ENCODE measurements at regions not wholly inside any gene's neighbourhood (a gene's known extent, or its start where the extent isn't known, plus 50 kb on each side); places are given as distances from the start of the nearest gene placed in this dataset.

DNA sequence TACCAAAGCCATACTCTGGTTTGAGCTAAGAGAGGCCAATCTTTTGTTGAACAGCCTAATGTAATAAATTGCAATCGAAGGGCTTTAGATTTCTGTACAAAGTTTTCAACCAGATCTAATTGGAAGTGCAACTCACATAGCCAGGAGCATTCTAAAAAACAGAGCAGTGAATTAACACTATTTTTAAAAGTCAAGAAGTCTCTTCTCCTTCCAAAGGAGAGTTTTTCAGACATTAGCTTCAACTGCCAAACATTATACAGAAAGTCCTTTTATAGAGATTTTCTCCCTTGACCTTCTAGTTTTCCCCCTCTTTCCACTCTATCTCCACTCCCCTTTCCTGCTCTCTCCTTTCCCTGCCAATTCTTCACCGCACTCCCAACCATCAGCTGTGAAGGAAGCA is 259.6 kb downstream of the NOVA1 start:
- TF ChIP-seq POLR2A (IDR thresholded peaks at IDR 0.05) (no peak), EP300 (IDR thresholded peaks at IDR 0.05) (no peak), POLR2AphosphoS5 (IDR thresholded peaks at IDR 0.05) (no peak)
- TF ChIP-seq, protein P1, sequence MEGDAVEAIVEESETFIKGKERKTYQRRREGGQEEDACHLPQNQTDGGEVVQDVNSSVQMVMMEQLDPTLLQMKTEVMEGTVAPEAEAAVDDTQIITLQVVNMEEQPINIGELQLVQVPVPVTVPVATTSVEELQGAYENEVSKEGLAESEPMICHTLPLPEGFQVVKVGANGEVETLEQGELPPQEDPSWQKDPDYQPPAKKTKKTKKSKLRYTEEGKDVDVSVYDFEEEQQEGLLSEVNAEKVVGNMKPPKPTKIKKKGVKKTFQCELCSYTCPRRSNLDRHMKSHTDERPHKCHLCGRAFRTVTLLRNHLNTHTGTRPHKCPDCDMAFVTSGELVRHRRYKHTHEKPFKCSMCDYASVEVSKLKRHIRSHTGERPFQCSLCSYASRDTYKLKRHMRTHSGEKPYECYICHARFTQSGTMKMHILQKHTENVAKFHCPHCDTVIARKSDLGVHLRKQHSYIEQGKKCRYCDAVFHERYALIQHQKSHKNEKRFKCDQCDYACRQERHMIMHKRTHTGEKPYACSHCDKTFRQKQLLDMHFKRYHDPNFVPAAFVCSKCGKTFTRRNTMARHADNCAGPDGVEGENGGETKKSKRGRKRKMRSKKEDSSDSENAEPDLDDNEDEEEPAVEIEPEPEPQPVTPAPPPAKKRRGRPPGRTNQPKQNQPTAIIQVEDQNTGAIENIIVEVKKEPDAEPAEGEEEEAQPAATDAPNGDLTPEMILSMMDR (IDR thresholded peaks at IDR 0.05) = no peak
